Loucy (cell line): ENCODE measurements at regions not wholly inside any gene's neighbourhood (a gene's known extent, or its start where the extent isn't known, plus 50 kb on each side); places are given as distances from the start of the nearest gene placed in this dataset.

Source experiments
- H2AFZ ChIP-seq: fragments of 200-600 bp; sonication (generic); 2 replicates; pipeline ENCODE4 v1.6.0; 2016; ENCODE audit warnings: antibody characterized with exemption, mild to moderate bottlenecking, low read length, moderate library complexity
- H3F3A ChIP-seq: fragments of 200-600 bp; 2 replicates; pipeline ENCODE4 v1.6.0; 2016; ENCODE audit warnings: antibody characterized with exemption, low read depth, mild to moderate bottlenecking
- H3K27me3 ChIP-seq: fragments of 200-600 bp; sonication (generic); 2 replicates; pipeline ENCODE4 v1.6.1; 2014; ENCODE audit warnings: low read length, mild to moderate bottlenecking; ENCODE audit not compliant: insufficient read depth, poor library complexity, severe bottlenecking
- H3K36me3 ChIP-seq: fragments of 200-600 bp; sonication (generic); 2 replicates; pipeline ENCODE4 v1.6.1; 2016; ENCODE audit warnings: low read length; ENCODE audit not compliant: insufficient read depth
- H3K4me1 ChIP-seq: fragments of 200-600 bp; sonication (generic); 2 replicates; pipeline ENCODE4 v1.5.1; 2014; ENCODE audit warnings: low read length, mild to moderate bottlenecking; ENCODE audit not compliant: insufficient read depth, poor library complexity, severe bottlenecking
- H3K4me2 ChIP-seq: fragments of 200-600 bp; sonication (generic); 2 replicates; pipeline ENCODE4 v1.6.0; 2014; ENCODE audit warnings: antibody characterized with exemption, low read length, low read depth, mild to moderate bottlenecking; ENCODE audit not compliant: poor library complexity, severe bottlenecking
- H3K4me3 ChIP-seq: fragments of 200-600 bp; sonication (generic); 2 replicates; pipeline ENCODE4 v1.5.1; 2014; ENCODE audit warnings: low read length, mild to moderate bottlenecking, mixed read lengths; ENCODE audit not compliant: poor library complexity, severe bottlenecking
- H3K79me2 ChIP-seq: fragments of 200-600 bp; sonication (generic); 2 replicates; pipeline ENCODE4 v1.6.1; 2014; ENCODE audit warnings: low read length; ENCODE audit not compliant: insufficient read depth
- H3K9ac ChIP-seq: fragments of 200-600 bp; sonication (generic); 2 replicates; pipeline ENCODE4 v1.6.0; 2014; ENCODE audit warnings: mild to moderate bottlenecking, low read depth, low read length, moderate library complexity; ENCODE audit not compliant: poor library complexity, severe bottlenecking
- H3K9me2 ChIP-seq: fragments of 200-600 bp; sonication (generic); replicated peaks from 2 replicates; pipeline ENCODE4 v1.6.1; 2016; ENCODE audit warnings: low read depth, low read length, mixed read lengths
- H3K9me3 ChIP-seq: fragments of 200-600 bp; sonication (generic); 2 replicates; pipeline ENCODE4 v1.6.1; 2014; ENCODE audit warnings: mild to moderate bottlenecking, antibody characterized with exemption, low read length, low read depth; ENCODE audit not compliant: insufficient read depth
- H4K20me1 ChIP-seq: fragments of 200-600 bp; sonication (generic); 2 replicates; pipeline ENCODE4 v1.6.0; 2014; ENCODE audit warnings: antibody characterized with exemption, low read length, mild to moderate bottlenecking; ENCODE audit not compliant: insufficient read depth, poor library complexity, severe bottlenecking
- CTCF ChIP-seq: fragments of 200-600 bp; sonication (generic); conservative IDR thresholded peaks from 2 replicates; pipeline ENCODE4 v1.5.1; 2014; ENCODE audit warnings: mild to moderate bottlenecking, antibody characterized with exemption, low read length
- EZH2phosphoT487 ChIP-seq: fragments of 200-600 bp; IDR thresholded peaks from 2 replicates; pipeline ENCODE4 v1.6.1; 2018; ENCODE audit warnings: antibody characterized with exemption, mild to moderate bottlenecking, moderate library complexity, borderline replicate concordance

GRCh38 chr17:77352441-77352840 lies 211.7 kb downstream of the SEC14L1 start:
- no peaks in the 10 kb centered on the region for H3F3A ChIP-seq
- no peaks in the 10 kb centered on the region for H3K36me3 ChIP-seq
- no peaks in the 10 kb centered on the region for H3K9me2 ChIP-seq
- H2AFZ ChIP-seq = no peak overlapping the region
- peaks cover 15% of the 10 kb centered on the region; the same call in 1 of the 2 replicates for H3K79me2 ChIP-seq
- no peak overlapping the region for H3K4me3 ChIP-seq
- no peaks in the 10 kb centered on the region for H3K9me3 ChIP-seq
- peaks cover 25% of the 10 kb centered on the region for H3K4me1 ChIP-seq
- no peaks in the 10 kb centered on the region for H4K20me1 ChIP-seq
- H3K9ac ChIP-seq = no peak overlapping the region
- no peaks in the 10 kb centered on the region for H3K27me3 ChIP-seq
- TF ChIP-seq EZH2phosphoT487 (no peak), CTCF (no peak)
- H3K4me2 ChIP-seq = no peak overlapping the region

GRCh38 chr17:77352996-77353395 lies 212.2 kb downstream of the SEC14L1 start:
- Histone ChIP-seq H3K79me2 (peaks cover 15% of the 10 kb centered on the region; the same call in 1 of the 2 replicates), H3K4me2 (no peak overlapping the region), H3F3A (no peaks in the 10 kb centered on the region)

GRCh38 chr17:77353684-77354419 lies 213.1 kb downstream of the SEC14L1 start:
- Histone ChIP-seq H3K4me2 (no peak overlapping the region), H3K27me3 (no peaks in the 10 kb centered on the region), H3K9ac (no peak overlapping the region)

More at GRCh38 chr17:77352996-77353395, 212.2 kb downstream of the SEC14L1 start:
- no peak overlapping the region for H3K9ac ChIP-seq
- H2AFZ ChIP-seq = no peak overlapping the region
- H4K20me1 ChIP-seq = no peaks in the 10 kb centered on the region
- TF ChIP-seq EZH2phosphoT487 (no peak), CTCF (no peak)
- H3K4me1 ChIP-seq = peaks cover 25% of the 10 kb centered on the region
- no peaks in the 10 kb centered on the region for H3K9me2 ChIP-seq
- no peaks in the 10 kb centered on the region for H3K36me3 ChIP-seq
- H3K9me3 ChIP-seq = no peaks in the 10 kb centered on the region
- no peak overlapping the region for H3K4me3 ChIP-seq
- H3K27me3 ChIP-seq = no peaks in the 10 kb centered on the region

More at GRCh38 chr17:77353684-77354419, 213.1 kb downstream of the SEC14L1 start:
- Histone ChIP-seq H3K79me2 (peaks cover 15% of the 10 kb centered on the region; the same call in 1 of the 2 replicates), H3K9me2 (no peaks in the 10 kb centered on the region), H3K36me3 (no peaks in the 10 kb centered on the region), H2AFZ (no peak overlapping the region), H3K9me3 (no peaks in the 10 kb centered on the region), H4K20me1 (no peaks in the 10 kb centered on the region), H3K4me3 (no peak overlapping the region), H3F3A (no peaks in the 10 kb centered on the region), H3K4me1 (peaks cover 25% of the 10 kb centered on the region)
- no peak for TF ChIP-seq EZH2phosphoT487
- no peak for TF ChIP-seq CTCF
